ENCODE measurements at regions not wholly inside any gene's neighbourhood (a gene's known extent, or its start where the extent isn't known, plus 50 kb on each side); places are given as distances from the start of the nearest gene placed in this dataset.

DNA sequence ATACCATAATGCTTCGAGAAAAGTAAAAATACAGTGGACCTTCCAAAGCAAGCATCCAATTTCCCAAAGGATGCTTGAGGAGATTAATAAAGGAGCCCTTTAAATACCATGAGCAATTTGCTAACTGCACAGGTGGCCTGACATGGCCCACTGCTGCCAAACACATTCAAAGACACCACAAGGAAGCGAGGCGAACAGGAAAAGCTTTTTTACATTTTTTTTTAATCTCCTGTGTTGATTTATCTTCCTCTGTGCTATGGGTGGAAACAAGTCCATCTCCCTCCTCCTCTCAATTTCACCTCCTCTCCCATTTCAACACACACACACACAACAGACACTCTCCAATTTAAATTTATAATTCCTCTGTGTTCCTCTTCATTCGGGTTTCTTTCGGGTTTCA, 243.4 kb downstream of the IGSF11 start:
- H3K4me2 ChIP-seq (ENCODE audit: low read length), result no peak overlapping the region
- no peak overlapping the region for H3K4me3 ChIP-seq (ENCODE audit: low read depth, low read length)
- no peaks in the 10 kb centered on the region for H3K27me3 ChIP-seq (ENCODE audit: control insufficient read depth, insufficient read depth, low read length)
- TF ChIP-seq, protein P1, sequence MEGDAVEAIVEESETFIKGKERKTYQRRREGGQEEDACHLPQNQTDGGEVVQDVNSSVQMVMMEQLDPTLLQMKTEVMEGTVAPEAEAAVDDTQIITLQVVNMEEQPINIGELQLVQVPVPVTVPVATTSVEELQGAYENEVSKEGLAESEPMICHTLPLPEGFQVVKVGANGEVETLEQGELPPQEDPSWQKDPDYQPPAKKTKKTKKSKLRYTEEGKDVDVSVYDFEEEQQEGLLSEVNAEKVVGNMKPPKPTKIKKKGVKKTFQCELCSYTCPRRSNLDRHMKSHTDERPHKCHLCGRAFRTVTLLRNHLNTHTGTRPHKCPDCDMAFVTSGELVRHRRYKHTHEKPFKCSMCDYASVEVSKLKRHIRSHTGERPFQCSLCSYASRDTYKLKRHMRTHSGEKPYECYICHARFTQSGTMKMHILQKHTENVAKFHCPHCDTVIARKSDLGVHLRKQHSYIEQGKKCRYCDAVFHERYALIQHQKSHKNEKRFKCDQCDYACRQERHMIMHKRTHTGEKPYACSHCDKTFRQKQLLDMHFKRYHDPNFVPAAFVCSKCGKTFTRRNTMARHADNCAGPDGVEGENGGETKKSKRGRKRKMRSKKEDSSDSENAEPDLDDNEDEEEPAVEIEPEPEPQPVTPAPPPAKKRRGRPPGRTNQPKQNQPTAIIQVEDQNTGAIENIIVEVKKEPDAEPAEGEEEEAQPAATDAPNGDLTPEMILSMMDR (IDR thresholded peaks at IDR 0.05), result no peak
- no peaks in the 10 kb centered on the region for H3K9me3 ChIP-seq (ENCODE audit: control insufficient read depth, low read length)
- no peaks in the 10 kb centered on the region for H3K36me3 ChIP-seq (ENCODE audit: control insufficient read depth, insufficient read depth, low read length)
- no peaks in the 10 kb centered on the region for H3K79me2 ChIP-seq
- no peak overlapping the region for H2AFZ ChIP-seq
- no peak overlapping the region for H3K9ac ChIP-seq
- H3K27ac ChIP-seq, result no peak overlapping the region
- H3K4me1 ChIP-seq, result no peaks in the 10 kb centered on the region

DNA sequence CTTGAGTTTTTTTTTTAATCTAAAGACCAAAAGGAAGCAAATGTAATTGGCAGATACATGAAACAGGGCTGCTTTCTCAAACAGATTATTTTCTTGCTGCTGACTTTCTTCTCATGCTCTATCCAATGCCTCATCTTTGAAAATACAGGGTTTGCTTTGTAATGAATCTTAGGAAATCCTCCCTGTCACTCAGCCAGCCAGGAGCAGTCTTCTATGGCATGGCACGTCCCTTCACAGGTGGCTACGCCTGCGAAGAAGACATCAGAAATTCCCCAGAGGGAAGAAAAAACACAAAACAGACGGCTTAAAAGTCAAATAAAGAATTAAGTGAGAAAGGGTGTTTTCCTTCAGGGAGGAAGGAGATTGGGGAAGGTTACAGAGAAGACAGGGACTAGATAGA, 242.5 kb downstream of the IGSF11 start:
- Histone ChIP-seq H3K4me3 (ENCODE audit: low read depth, low read length) (no peak overlapping the region), H3K9me3 (ENCODE audit: control insufficient read depth, low read length) (no peaks in the 10 kb centered on the region), H3K79me2 (no peaks in the 10 kb centered on the region), H3K4me1 (no peaks in the 10 kb centered on the region), H3K36me3 (ENCODE audit: control insufficient read depth, insufficient read depth, low read length) (no peaks in the 10 kb centered on the region), H3K9ac (no peak overlapping the region), H3K4me2 (ENCODE audit: low read length) (no peak overlapping the region), H3K27me3 (ENCODE audit: control insufficient read depth, insufficient read depth, low read length) (no peaks in the 10 kb centered on the region), H3K27ac (no peak overlapping the region), H2AFZ (no peak overlapping the region)
- TF ChIP-seq, protein P1 (IDR thresholded peaks at IDR 0.05), result no peak

DNA sequence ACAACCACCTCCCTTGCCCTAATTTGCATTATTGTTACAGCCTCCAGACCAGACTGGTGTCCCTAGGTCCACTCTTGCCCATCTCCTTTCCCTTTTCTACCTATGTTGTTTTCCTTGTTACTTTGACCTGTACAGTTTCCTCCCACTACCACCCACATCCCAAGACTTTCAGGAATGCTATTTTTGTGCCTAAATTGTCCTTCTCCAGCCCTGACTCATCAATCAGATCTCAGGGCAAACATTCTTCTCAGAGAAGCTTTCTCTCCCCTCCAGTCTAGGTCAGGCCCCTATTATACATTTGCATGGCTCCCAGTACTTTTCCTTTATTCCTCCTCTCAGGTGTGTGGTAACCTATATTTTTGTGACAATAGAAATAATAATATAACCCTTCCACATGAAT, 241.5 kb downstream of the IGSF11 start:
- Histone ChIP-seq H3K27me3 (ENCODE audit: control insufficient read depth, insufficient read depth, low read length) (no peaks in the 10 kb centered on the region), H3K9ac (no peak overlapping the region), H3K9me3 (ENCODE audit: control insufficient read depth, low read length) (no peaks in the 10 kb centered on the region), H3K27ac (no peak overlapping the region), H2AFZ (no peak overlapping the region), H3K79me2 (no peaks in the 10 kb centered on the region), H3K4me2 (ENCODE audit: low read length) (no peak overlapping the region), H3K4me3 (ENCODE audit: low read depth, low read length) (no peak overlapping the region), H3K36me3 (ENCODE audit: control insufficient read depth, insufficient read depth, low read length) (no peaks in the 10 kb centered on the region), H3K4me1 (no peaks in the 10 kb centered on the region)
- TF ChIP-seq, protein P1 (IDR thresholded peaks at IDR 0.05), result no peak

DNA sequence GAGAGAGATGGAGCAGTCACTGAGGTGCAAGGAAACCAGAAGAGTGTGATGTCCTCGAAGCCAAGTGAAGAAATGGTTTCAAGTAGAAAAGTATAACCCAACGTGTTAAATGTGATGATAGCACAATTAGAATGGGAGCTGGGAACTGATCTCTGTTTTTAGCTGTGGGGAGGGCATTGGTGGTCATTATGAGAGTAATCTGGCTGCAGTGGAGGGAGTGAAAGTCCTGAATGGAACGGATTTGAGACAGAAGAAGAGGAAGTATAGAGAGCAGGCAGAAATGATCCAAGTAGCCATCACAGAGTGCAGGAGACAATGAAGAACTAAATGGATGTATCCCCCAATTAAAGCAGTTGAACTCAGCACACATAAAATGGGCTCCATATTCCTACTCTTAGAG, 235.3 kb downstream of the IGSF11 start:
- H3K4me3 ChIP-seq (ENCODE audit: low read depth, low read length), result no peak overlapping the region
- H3K36me3 ChIP-seq (ENCODE audit: control insufficient read depth, insufficient read depth, low read length), result no peaks in the 10 kb centered on the region
- no peak overlapping the region for H2AFZ ChIP-seq
- H3K9ac ChIP-seq, result no peak overlapping the region
- H3K79me2 ChIP-seq, result no peaks in the 10 kb centered on the region
- H3K27ac ChIP-seq, result no peak overlapping the region
- H3K4me2 ChIP-seq (ENCODE audit: low read length), result no peak overlapping the region
- no peaks in the 10 kb centered on the region for H3K9me3 ChIP-seq (ENCODE audit: control insufficient read depth, low read length)
- no peaks in the 10 kb centered on the region for H3K27me3 ChIP-seq (ENCODE audit: control insufficient read depth, insufficient read depth, low read length)
- H3K4me1 ChIP-seq, result no peaks in the 10 kb centered on the region
- TF ChIP-seq, protein P1 (IDR thresholded peaks at IDR 0.05), result no peak

DNA sequence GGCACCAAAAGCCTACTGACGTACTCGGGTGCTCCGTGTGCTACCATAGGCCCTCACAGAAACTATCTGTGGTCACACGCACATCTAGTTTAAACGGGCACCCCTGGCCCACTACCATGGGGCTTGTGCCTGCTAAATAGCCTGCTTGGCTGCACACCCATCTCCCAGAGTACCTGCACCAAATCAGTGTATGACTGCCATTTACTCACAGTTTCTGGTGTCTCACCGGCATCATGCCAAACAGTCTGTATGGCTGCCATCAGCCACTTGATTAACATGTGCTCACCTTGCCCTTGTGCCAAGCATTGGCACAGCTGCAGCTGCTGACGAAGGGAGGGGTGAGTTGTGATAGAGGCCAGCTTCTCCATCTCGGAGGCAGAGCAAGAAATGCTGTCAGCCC, 232.7 kb downstream of the IGSF11 start:
- Histone ChIP-seq H3K27ac (no peak overlapping the region), H3K4me3 (ENCODE audit: low read depth, low read length) (no peak overlapping the region)

More for the DNA sequence above, 232.7 kb downstream of the IGSF11 start:
- Histone ChIP-seq H3K79me2 (no peaks in the 10 kb centered on the region), H3K9ac (no peak overlapping the region), H3K36me3 (ENCODE audit: control insufficient read depth, insufficient read depth, low read length) (no peaks in the 10 kb centered on the region), H3K4me1 (no peaks in the 10 kb centered on the region), H3K9me3 (ENCODE audit: control insufficient read depth, low read length) (no peaks in the 10 kb centered on the region), H3K4me2 (ENCODE audit: low read length) (no peak overlapping the region), H3K27me3 (ENCODE audit: control insufficient read depth, insufficient read depth, low read length) (no peaks in the 10 kb centered on the region), H2AFZ (no peak overlapping the region)
- TF ChIP-seq, protein P1 (IDR thresholded peaks at IDR 0.05), result no peak

Measured in parathyroid adenoma (tissue), 2 donors.